ENCODE measurements at regions not wholly inside any gene's neighbourhood (a gene's known extent, or its start where the extent isn't known, plus 50 kb on each side); places are given as distances from the start of the nearest gene placed in this dataset.

GRCh38 chr7:155880721-155881120, 68.5 kb upstream of the SHH start:
- no peak for DNase-seq

GRCh38 chr7:155879592-155879991, 67.3 kb upstream of the SHH start:
- 83 to 86% methylated on average over 5 of the region's 5 CpGs for WGBS, 2 donors
- DNase-seq (no peak), ATAC-seq (ENCODE audit: low FRiP score) (no peak)
- H3K4me3 ChIP-seq (ENCODE audit: low read length in 2 of 2) = no peak overlapping the region
- no peaks in the 10 kb centered on the region for H3K9me3 ChIP-seq (ENCODE audit: control insufficient read depth, low read length)
- intact Hi-C loops (cut with DNase I) = no loop called here
- H3K27ac ChIP-seq (ENCODE audit: low read depth in 1 of 2, low read length in 2 of 2) = no peak overlapping the region
- H3K4me1 ChIP-seq (ENCODE audit: control insufficient read depth in 1 of 2, insufficient read depth in 2 of 2, low read length in 2 of 2) = no peaks in the 10 kb centered on the region
- no peaks in the 10 kb centered on the region for H3K36me3 ChIP-seq (ENCODE audit: control insufficient read depth in 1 of 2, insufficient read depth in 2 of 2, low read length in 1 of 2)
- H3K27me3 ChIP-seq (ENCODE audit: control insufficient read depth in 1 of 2, insufficient read depth in 2 of 2, low read length in 1 of 2) = no peaks in the 10 kb centered on the region

More at GRCh38 chr7:155880721-155881120, 68.5 kb upstream of the SHH start:
- no peak overlapping the region for H3K27ac ChIP-seq (ENCODE audit: low read depth in 1 of 2, low read length in 2 of 2)
- intact Hi-C loops (cut with DNase I) = no loop called here
- H3K36me3 ChIP-seq (ENCODE audit: control insufficient read depth in 1 of 2, insufficient read depth in 2 of 2, low read length in 1 of 2) = no peaks in the 10 kb centered on the region
- H3K4me1 ChIP-seq (ENCODE audit: control insufficient read depth in 1 of 2, insufficient read depth in 2 of 2, low read length in 2 of 2) = no peaks in the 10 kb centered on the region
- ATAC-seq (ENCODE audit: low FRiP score) = no peak
- H3K9me3 ChIP-seq (ENCODE audit: control insufficient read depth, low read length) = no peaks in the 10 kb centered on the region
- H3K27me3 ChIP-seq (ENCODE audit: control insufficient read depth in 1 of 2, insufficient read depth in 2 of 2, low read length in 1 of 2) = no peaks in the 10 kb centered on the region
- WGBS, 2 donors = 84 to 85% methylated on average over 7 of the region's 7 CpGs
- no peak overlapping the region for H3K4me3 ChIP-seq (ENCODE audit: low read length in 2 of 2)

GRCh38 chr7:155878674-155879073, 66.4 kb upstream of the SHH start:
- WGBS, 2 donors = 80 to 85% methylated on average over 8 of the region's 8 CpGs
- DNase-seq (no peak), ATAC-seq (ENCODE audit: low FRiP score) (no peak)
- Histone ChIP-seq H3K27me3 (ENCODE audit: control insufficient read depth in 1 of 2, insufficient read depth in 2 of 2, low read length in 1 of 2) (no peaks in the 10 kb centered on the region), H3K36me3 (ENCODE audit: control insufficient read depth in 1 of 2, insufficient read depth in 2 of 2, low read length in 1 of 2) (no peaks in the 10 kb centered on the region), H3K27ac (ENCODE audit: low read depth in 1 of 2, low read length in 2 of 2) (no peak overlapping the region), H3K4me3 (ENCODE audit: low read length in 2 of 2) (no peak overlapping the region), H3K9me3 (ENCODE audit: control insufficient read depth, low read length) (no peaks in the 10 kb centered on the region), H3K4me1 (ENCODE audit: control insufficient read depth in 1 of 2, insufficient read depth in 2 of 2, low read length in 2 of 2) (no peaks in the 10 kb centered on the region)
- intact Hi-C loops (cut with DNase I) = no loop called here

- 78 to 87% methylated on average over 11 of the region's 11 CpGs for WGBS, 2 donors
- H3K27me3 ChIP-seq (ENCODE audit: control insufficient read depth in 1 of 2, insufficient read depth in 2 of 2, low read length in 1 of 2) = no peaks in the 10 kb centered on the region
- no peak for ATAC-seq (ENCODE audit: low FRiP score)
- H3K4me3 ChIP-seq (ENCODE audit: low read length in 2 of 2) = no peak overlapping the region
- H3K4me1 ChIP-seq (ENCODE audit: control insufficient read depth in 1 of 2, insufficient read depth in 2 of 2, low read length in 2 of 2) = no peaks in the 10 kb centered on the region
- no peak for DNase-seq
- H3K9me3 ChIP-seq (ENCODE audit: control insufficient read depth, low read length) = no peaks in the 10 kb centered on the region
- intact Hi-C loops (cut with DNase I) = no loop called here
- H3K27ac ChIP-seq (ENCODE audit: low read depth in 1 of 2, low read length in 2 of 2) = no peak overlapping the region
- no peaks in the 10 kb centered on the region for H3K36me3 ChIP-seq (ENCODE audit: control insufficient read depth in 1 of 2, insufficient read depth in 2 of 2, low read length in 1 of 2)
These were observed 66.0 kb upstream of the SHH start for GRCh38 chr7:155878250-155878649.

- H3K4me1 ChIP-seq (ENCODE audit: control insufficient read depth in 1 of 2, insufficient read depth in 2 of 2, low read length in 2 of 2) = no peaks in the 10 kb centered on the region
- DNase-seq (no peak), ATAC-seq (ENCODE audit: low FRiP score) (no peak)
- 69 to 75% methylated on average over 2 of the region's 2 CpGs for whole genome bisulfite sequencing, 2 donors
- no peaks in the 10 kb centered on the region for H3K27me3 ChIP-seq (ENCODE audit: control insufficient read depth in 1 of 2, insufficient read depth in 2 of 2, low read length in 1 of 2)
- no peak overlapping the region for H3K27ac ChIP-seq (ENCODE audit: low read depth in 1 of 2, low read length in 2 of 2)
- no peaks in the 10 kb centered on the region for H3K9me3 ChIP-seq (ENCODE audit: control insufficient read depth, low read length)
- H3K36me3 ChIP-seq (ENCODE audit: control insufficient read depth in 1 of 2, insufficient read depth in 2 of 2, low read length in 1 of 2) = no peaks in the 10 kb centered on the region
- H3K4me3 ChIP-seq (ENCODE audit: low read length in 2 of 2) = no peak overlapping the region
- intact Hi-C loops (cut with DNase I) = no loop called here
These were observed 64.9 kb upstream of the SHH start for GRCh38 chr7:155877167-155877566.

GRCh38 chr7:155874411-155874810, 62.1 kb upstream of the SHH start:
- no peaks in the 10 kb centered on the region for H3K36me3 ChIP-seq (ENCODE audit: control insufficient read depth in 1 of 2, insufficient read depth in 2 of 2, low read length in 1 of 2)
- no peak overlapping the region for H3K4me3 ChIP-seq (ENCODE audit: low read length in 2 of 2)
- no peaks in the 10 kb centered on the region for H3K9me3 ChIP-seq (ENCODE audit: control insufficient read depth, low read length)
- no peaks in the 10 kb centered on the region for H3K27me3 ChIP-seq (ENCODE audit: control insufficient read depth in 1 of 2, insufficient read depth in 2 of 2, low read length in 1 of 2)
- intact Hi-C loops (cut with DNase I) = no loop called here
- DNase-seq (no peak), ATAC-seq (ENCODE audit: low FRiP score) (no peak)
- no peaks in the 10 kb centered on the region for H3K4me1 ChIP-seq (ENCODE audit: control insufficient read depth in 1 of 2, insufficient read depth in 2 of 2, low read length in 2 of 2)
- 90 to 92% methylated on average over 3 of the region's 3 CpGs for WGBS, 2 donors
- H3K27ac ChIP-seq (ENCODE audit: low read depth in 1 of 2, low read length in 2 of 2) = no peak overlapping the region

- Histone ChIP-seq H3K27ac (ENCODE audit: low read depth in 1 of 2, low read length in 2 of 2) (no peak overlapping the region), H3K36me3 (ENCODE audit: control insufficient read depth in 1 of 2, insufficient read depth in 2 of 2, low read length in 1 of 2) (no peaks in the 10 kb centered on the region), H3K27me3 (ENCODE audit: control insufficient read depth in 1 of 2, insufficient read depth in 2 of 2, low read length in 1 of 2) (no peaks in the 10 kb centered on the region), H3K4me1 (ENCODE audit: control insufficient read depth in 1 of 2, insufficient read depth in 2 of 2, low read length in 2 of 2) (no peaks in the 10 kb centered on the region), H3K9me3 (ENCODE audit: control insufficient read depth, low read length) (no peaks in the 10 kb centered on the region), H3K4me3 (ENCODE audit: low read length in 2 of 2) (no peak overlapping the region)
- 68 to 73% methylated on average over 6 of the region's 6 CpGs for WGBS, 2 donors
- ATAC-seq (ENCODE audit: low FRiP score) = no peak
- intact Hi-C loops (cut with DNase I) = no loop called here
- no peak for DNase-seq
These were observed 61.7 kb upstream of the SHH start for GRCh38 chr7:155874010-155874409.

- ATAC-seq (ENCODE audit: low FRiP score) (no peak), DNase-seq (no peak)
- no peaks in the 10 kb centered on the region for H3K36me3 ChIP-seq (ENCODE audit: control insufficient read depth in 1 of 2, insufficient read depth in 2 of 2, low read length in 1 of 2)
- H3K9me3 ChIP-seq (ENCODE audit: control insufficient read depth, low read length) = no peaks in the 10 kb centered on the region
- no peak overlapping the region for H3K4me3 ChIP-seq (ENCODE audit: low read length in 2 of 2)
- H3K4me1 ChIP-seq (ENCODE audit: control insufficient read depth in 1 of 2, insufficient read depth in 2 of 2, low read length in 2 of 2) = no peaks in the 10 kb centered on the region
- intact Hi-C loops (cut with DNase I) = no loop called here
- H3K27ac ChIP-seq (ENCODE audit: low read depth in 1 of 2, low read length in 2 of 2) = no peak overlapping the region
- WGBS, 2 donors = 72 to 77% methylated on average over 15 of the region's 15 CpGs
- H3K27me3 ChIP-seq (ENCODE audit: control insufficient read depth in 1 of 2, insufficient read depth in 2 of 2, low read length in 1 of 2) = no peaks in the 10 kb centered on the region
These were observed 60.6 kb upstream of the SHH start for GRCh38 chr7:155872678-155873369.

- Histone ChIP-seq H3K27me3 (ENCODE audit: control insufficient read depth in 1 of 2, insufficient read depth in 2 of 2, low read length in 1 of 2) (no peaks in the 10 kb centered on the region), H3K9me3 (ENCODE audit: control insufficient read depth, low read length) (no peaks in the 10 kb centered on the region), H3K4me3 (ENCODE audit: low read length in 2 of 2) (no peak overlapping the region), H3K36me3 (ENCODE audit: control insufficient read depth in 1 of 2, insufficient read depth in 2 of 2, low read length in 1 of 2) (no peaks in the 10 kb centered on the region), H3K4me1 (ENCODE audit: control insufficient read depth in 1 of 2, insufficient read depth in 2 of 2, low read length in 2 of 2) (no peaks in the 10 kb centered on the region), H3K27ac (ENCODE audit: low read depth in 1 of 2, low read length in 2 of 2) (no peak overlapping the region)
- WGBS, 2 donors = 86 to 87% methylated on average over 7 of the region's 7 CpGs
- no peak for ATAC-seq (ENCODE audit: low FRiP score)
- intact Hi-C loops (cut with DNase I) = no loop called here
- no peak for DNase-seq
These were observed 58.9 kb upstream of the SHH start for GRCh38 chr7:155871211-155871610.
